ENCODE measurements at regions not wholly inside any gene's neighbourhood (a gene's known extent, or its start where the extent isn't known, plus 50 kb on each side); places are given as distances from the start of the nearest gene placed in this dataset.

DNA sequence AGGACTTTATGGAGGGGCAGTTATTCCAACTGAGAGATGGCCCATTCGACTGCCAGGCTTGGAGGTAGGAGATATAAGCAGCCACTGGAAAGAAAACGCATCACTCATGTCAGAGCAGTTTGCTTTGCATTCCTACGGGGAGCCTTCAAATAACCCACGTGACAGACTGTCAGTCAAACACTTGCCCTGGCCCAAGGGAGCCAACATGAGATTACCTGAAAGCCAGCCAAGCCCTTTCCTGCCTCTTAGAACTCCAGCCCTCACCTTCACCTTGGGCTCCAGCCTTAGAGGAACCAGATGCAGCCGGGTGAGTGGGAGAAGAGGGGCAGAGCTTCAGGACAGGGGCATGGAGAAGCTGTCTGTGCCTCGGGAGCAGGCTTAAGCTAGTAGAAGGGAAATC lies 95.3 kb upstream of the CXCL13 start:
- intact Hi-C loops (cut with micrococcal nuclease) = no loop called here
- H3K79me2 ChIP-seq (ENCODE audit: control insufficient read depth, insufficient read depth, low read length) = no peaks in the 10 kb centered on the region

More for the DNA sequence above, 95.3 kb upstream of the CXCL13 start:
- H2AFZ ChIP-seq (ENCODE audit: low read depth, low read length) = no peak overlapping the region
- H3K9me1 ChIP-seq (replicated peaks; ENCODE audit: control insufficient read depth, extremely low read depth, insufficient read depth, low read length) = no peaks in the 10 kb centered on the region
- H3K27me3 ChIP-seq (ENCODE audit: control insufficient read depth in 2 of 2, insufficient read depth in 2 of 2, low read length in 2 of 2) = no peaks in the 10 kb centered on the region
- no peaks in the 10 kb centered on the region for H3K9me3 ChIP-seq (replicated peaks; ENCODE audit: control insufficient read depth, insufficient read depth, low read length)
- dilution Hi-C loops (cut with MboI; ENCODE audit: extremely low pct_ligation_motif_present, low sequenced_read_pairs) = no loop called here
- no TSS peak for BruUV-seq (replicated peaks)
- DNase-seq (ENCODE audit: low read depth, low spot score) = no peak
- no peak overlapping the region for H3K4me3 ChIP-seq (replicated peaks in 1 of 3; ENCODE audit: insufficient read depth in 1 of 3, low read depth in 1 of 3, low read length in 3 of 3)
- H3K36me3 ChIP-seq (ENCODE audit: control insufficient read depth in 2 of 2, extremely low read depth in 1 of 2, insufficient read depth in 2 of 2, low read length in 2 of 2) = no peaks in the 10 kb centered on the region
- CTCF ChIA-PET = no interaction called here
- no peak overlapping the region for H3K27ac ChIP-seq (ENCODE audit: insufficient read depth, low read depth, low read length)
- POLR2A ChIA-PET = no interaction called here
- H4K20me1 ChIP-seq (replicated peaks; ENCODE audit: control insufficient read depth, extremely low read depth, insufficient read depth, low read length) = no peaks in the 10 kb centered on the region
- TF ChIP-seq POLR2AphosphoS5 (IDR thresholded peaks at IDR 0.05; ENCODE audit: insufficient read depth, low read depth, low read length) (no peak), GATA2 (IDR thresholded peaks at IDR 0.05; ENCODE audit: insufficient read depth, insufficient read length, low read depth, low read length) (no peak), JUN (IDR thresholded peaks at IDR 0.05; ENCODE audit: borderline replicate concordance, insufficient read depth, insufficient read length, low read depth) (no peak), MYC (IDR thresholded peaks at IDR 0.05; ENCODE audit: low read depth, low read length) (no peak), FOS (IDR thresholded peaks at IDR 0.05; ENCODE audit: borderline replicate concordance, insufficient read depth, low read length) (no peak), POLR2A (IDR thresholded peaks at IDR 0.05; ENCODE audit: low read depth, low read length) (no peak), EZH2 (IDR thresholded peaks at IDR 0.05; ENCODE audit: borderline replicate concordance, low read depth, low read length, severe bottlenecking) (no peak)
- TF ChIP-seq, protein P1, sequence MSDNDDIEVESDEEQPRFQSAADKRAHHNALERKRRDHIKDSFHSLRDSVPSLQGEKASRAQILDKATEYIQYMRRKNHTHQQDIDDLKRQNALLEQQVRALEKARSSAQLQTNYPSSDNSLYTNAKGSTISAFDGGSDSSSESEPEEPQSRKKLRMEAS (IDR thresholded peaks at IDR 0.05; ENCODE audit: insufficient read depth, insufficient read length) = no peak
- TF ChIP-seq, protein P2, sequence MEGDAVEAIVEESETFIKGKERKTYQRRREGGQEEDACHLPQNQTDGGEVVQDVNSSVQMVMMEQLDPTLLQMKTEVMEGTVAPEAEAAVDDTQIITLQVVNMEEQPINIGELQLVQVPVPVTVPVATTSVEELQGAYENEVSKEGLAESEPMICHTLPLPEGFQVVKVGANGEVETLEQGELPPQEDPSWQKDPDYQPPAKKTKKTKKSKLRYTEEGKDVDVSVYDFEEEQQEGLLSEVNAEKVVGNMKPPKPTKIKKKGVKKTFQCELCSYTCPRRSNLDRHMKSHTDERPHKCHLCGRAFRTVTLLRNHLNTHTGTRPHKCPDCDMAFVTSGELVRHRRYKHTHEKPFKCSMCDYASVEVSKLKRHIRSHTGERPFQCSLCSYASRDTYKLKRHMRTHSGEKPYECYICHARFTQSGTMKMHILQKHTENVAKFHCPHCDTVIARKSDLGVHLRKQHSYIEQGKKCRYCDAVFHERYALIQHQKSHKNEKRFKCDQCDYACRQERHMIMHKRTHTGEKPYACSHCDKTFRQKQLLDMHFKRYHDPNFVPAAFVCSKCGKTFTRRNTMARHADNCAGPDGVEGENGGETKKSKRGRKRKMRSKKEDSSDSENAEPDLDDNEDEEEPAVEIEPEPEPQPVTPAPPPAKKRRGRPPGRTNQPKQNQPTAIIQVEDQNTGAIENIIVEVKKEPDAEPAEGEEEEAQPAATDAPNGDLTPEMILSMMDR (IDR thresholded peaks at IDR 0.05; ENCODE audit: extremely low read depth in 1 of 2, insufficient read depth in 1 of 2, low read depth in 1 of 2, low read length in 2 of 2) = no peak
- no peaks in the 10 kb centered on the region for H3K4me1 ChIP-seq (ENCODE audit: control insufficient read depth, extremely low read depth, insufficient read depth, low read length)
- no peak overlapping the region for H3K4me2 ChIP-seq (ENCODE audit: insufficient read depth, low read length)
- H3K9ac ChIP-seq (replicated peaks; ENCODE audit: extremely low read depth, insufficient read depth, low read length) = no peak overlapping the region
- FAIRE-seq = no peak

Data from endothelial cell of umbilical vein (primary cell).